Erythroblast (primary cell): ENCODE measurements at regions not wholly inside any gene's neighbourhood (a gene's known extent, or its start where the extent isn't known, plus 50 kb on each side); places are given as distances from the start of the nearest gene placed in this dataset.

Experiments used
- GATA1 ChIP-seq: IDR thresholded peaks from 2 replicates; pipeline ENCODE4 v1.6.1; 2011; ENCODE audit warnings: low read depth, mild to moderate bottlenecking, control low read depth, low read length, moderate library complexity
- POLR2A ChIP-seq: IDR thresholded peaks from 2 replicates; pipeline ENCODE4 v1.6.1; 2011; ENCODE audit warnings: mild to moderate bottlenecking, low read length

DNA sequence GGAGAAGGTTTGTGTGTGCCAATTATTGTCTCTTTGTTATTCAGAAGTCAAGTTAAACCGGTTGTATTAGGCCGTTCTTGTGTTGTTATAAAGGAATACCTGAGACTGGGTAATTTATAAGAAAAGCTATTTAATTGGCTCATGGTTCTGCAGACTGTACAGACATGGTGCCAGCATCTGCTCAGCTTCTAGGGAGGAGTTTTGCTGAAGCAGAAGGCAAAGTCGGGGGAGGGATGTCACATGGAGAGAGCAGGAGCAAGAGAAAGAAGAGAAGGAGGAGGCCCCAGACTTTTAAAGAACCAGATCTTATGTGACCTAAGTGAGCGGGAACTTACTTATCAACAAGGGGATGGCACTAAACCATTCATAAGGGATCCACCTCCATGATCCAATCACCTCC is 349.3 kb upstream of the PCDH18 start:
- no peak for TF ChIP-seq POLR2A
- no peak for TF ChIP-seq GATA1
